HG02840 (cell line): ENCODE measurements at regions not wholly inside any gene's neighbourhood (a gene's known extent, or its start where the extent isn't known, plus 50 kb on each side); places are given as distances from the start of the nearest gene placed in this dataset.
A peak's percentile ranks its signal among the peaks of the same experiment; 100 is the strongest.

Experiments used
- ATAC-seq: cut with Tn5 transposase; IDR thresholded peaks from one replicate; pipeline ENCODE4 v1.9.1; 2021; ENCODE audit warnings: mild to moderate bottlenecking, moderate library complexity, moderate number of reproducible peaks; ENCODE audit not compliant: unreplicated experiment, low FRiP score

GRCh38 chr3:152095472-152095871 lies 173.3 kb upstream of the MBNL1 start:
- no peak for ATAC-seq

- ATAC-seq = no peak
Observed at GRCh38 chr3:152096280-152096906, 172.3 kb upstream of the MBNL1 start.

GRCh38 chr3:152097120-152097519 lies 171.6 kb upstream of the MBNL1 start:
- ATAC-seq = no peak

- ATAC-seq = no peak
Observed at GRCh38 chr3:152097770-152098169, 171.0 kb upstream of the MBNL1 start.

GRCh38 chr3:152100491-152101132 lies 168.1 kb upstream of the MBNL1 start:
- ATAC-seq = peak; percentile 98

GRCh38 chr3:152102410-152102809 lies 166.3 kb upstream of the MBNL1 start:
- no peak for ATAC-seq

GRCh38 chr3:152103257-152103656 lies 165.5 kb upstream of the MBNL1 start:
- no peak for ATAC-seq

- no peak for ATAC-seq
Observed at GRCh38 chr3:152104847-152105415, 163.8 kb upstream of the MBNL1 start.

GRCh38 chr3:152105446-152105845 lies 163.3 kb upstream of the MBNL1 start:
- no peak for ATAC-seq

- ATAC-seq = no peak
Observed at GRCh38 chr3:152109038-152109437, 159.7 kb upstream of the MBNL1 start.

GRCh38 chr3:152113413-152113812 lies 155.3 kb upstream of the MBNL1 start:
- ATAC-seq = no peak

GRCh38 chr3:152113992-152114651 lies 154.6 kb upstream of the MBNL1 start:
- no peak for ATAC-seq

- no peak for ATAC-seq
Observed at GRCh38 chr3:152120601-152121269, 148.0 kb upstream of the MBNL1 start.

- no peak for ATAC-seq
Observed at GRCh38 chr3:152121270-152121636, 147.5 kb upstream of the MBNL1 start.

GRCh38 chr3:152122851-152123250 lies 145.9 kb upstream of the MBNL1 start:
- no peak for ATAC-seq

GRCh38 chr3:152123457-152123856 lies 145.3 kb upstream of the MBNL1 start:
- no peak for ATAC-seq

- no peak for ATAC-seq
Observed at GRCh38 chr3:152126260-152126659, 142.5 kb upstream of the MBNL1 start.

GRCh38 chr3:152127058-152127457 lies 141.7 kb upstream of the MBNL1 start:
- peak; percentile 98 for ATAC-seq

- no peak for ATAC-seq
Observed at GRCh38 chr3:152128356-152128755, 140.4 kb upstream of the MBNL1 start.

GRCh38 chr3:152139651-152140050 lies 129.1 kb upstream of the MBNL1 start:
- no peak for ATAC-seq

- no peak for ATAC-seq
Observed at GRCh38 chr3:152146461-152146860, 122.3 kb upstream of the MBNL1 start.
